ENCODE measurements at regions not wholly inside any gene's neighbourhood (a gene's known extent, or its start where the extent isn't known, plus 50 kb on each side); places are given as distances from the start of the nearest gene placed in this dataset.

GRCh38 chr1:229812148-229812547 is 186.1 kb downstream of the URB2 start:
- Histone ChIP-seq H2BK20ac (ENCODE audit: low read length) (no peak overlapping the region), H2BK120ac (replicated peaks; ENCODE audit: low read depth, low read length) (no peak overlapping the region), H3K18ac (ENCODE audit: extremely low read depth, low read length) (no peak overlapping the region), H3K56ac (replicated peaks; ENCODE audit: insufficient read length, low read depth, low read length) (no peak overlapping the region), H3K79me2 (ENCODE audit: control insufficient read depth in 1 of 2, insufficient read depth in 2 of 2, low read length in 2 of 2) (no peaks in the 10 kb centered on the region), H3K4me1 (replicated peaks in 1 of 4; ENCODE audit: control insufficient read depth in 3 of 4, insufficient read depth in 4 of 4, low read length in 3 of 4) (no peaks in the 10 kb centered on the region), H3K27ac (ENCODE audit: low read depth, low read length) (no peak overlapping the region), H2AK5ac (ENCODE audit: low read depth, low read length) (no peak overlapping the region), H4K5ac (ENCODE audit: insufficient read length, low read depth, low read length) (no peak overlapping the region), H4K20me1 (replicated peaks in 1 of 2; ENCODE audit: control insufficient read depth in 1 of 2, insufficient read depth in 2 of 2, low read length in 2 of 2) (no peaks in the 10 kb centered on the region), H2BK5ac (ENCODE audit: low read depth, low read length) (no peak overlapping the region), H3K79me1 (ENCODE audit: low read depth, low read length) (no peaks in the 10 kb centered on the region), H2AFZ (ENCODE audit: low read length) (no peak overlapping the region), H3K23ac (ENCODE audit: insufficient read length) (no peak overlapping the region), H3K36me3 (ENCODE audit: control insufficient read depth in 2 of 4, insufficient read depth in 4 of 4, low read length in 3 of 4) (no peaks in the 10 kb centered on the region), H3K9ac (replicated peaks in 1 of 4; ENCODE audit: extremely low read depth in 1 of 4, low read depth in 3 of 4, low read length in 3 of 4) (no peak overlapping the region), H4K8ac (ENCODE audit: extremely low read depth, insufficient read depth, low read length) (no peak overlapping the region), H3K23me2 (ENCODE audit: low read depth, low read length) (no peaks in the 10 kb centered on the region), H3K27me3 (replicated peaks in 1 of 4; ENCODE audit: control insufficient read depth in 3 of 4, extremely low read depth in 1 of 4, insufficient read depth in 3 of 4, low read length in 3 of 4) (no peaks in the 10 kb centered on the region), H3K9me3 (ENCODE audit: insufficient read depth in 2 of 2, low read depth in 1 of 2, low read length in 1 of 2) (peaks cover 0 to 3% of the 10 kb centered on the region in 2 experiments; a peak in 1 of 4 replicates), H3K4me3 (ENCODE audit: extremely low read depth in 1 of 4, insufficient read depth in 2 of 4, low read depth in 3 of 4, low read length in 4 of 4) (no peak overlapping the region), H4K91ac (replicated peaks; ENCODE audit: insufficient read length, low read length) (no peak overlapping the region), H2BK12ac (ENCODE audit: low read depth, low read length) (no peak overlapping the region), H3K4ac (replicated peaks; ENCODE audit: insufficient read length, low read depth, low read length) (no peak overlapping the region), H3K4me2 (ENCODE audit: insufficient read depth in 1 of 2, low read depth in 2 of 2, low read length in 2 of 2) (no peak overlapping the region), H3K14ac (ENCODE audit: insufficient read length) (no peak overlapping the region), H2BK15ac (ENCODE audit: low read length) (no peak overlapping the region)
- no peak for DNase-seq (ENCODE audit: low read depth in 1 of 2, low spot score in 2 of 2)
- CTCF ChIA-PET (ENCODE audit: partially characterized antibody), result interaction anchor here (1.8 kb wide), 1 partner anchor 12 kb away, joined by 6 read pairs; no protein-coding TSS in a partner anchor
- POLR2A ChIA-PET (ENCODE audit: partially characterized antibody), result no interaction called here
- no CpG with 5 or more reads among the region's 1 CpG for WGBS, 2 experiments (ENCODE audit: extremely low coverage in 1 of 2, insufficient coverage in 1 of 2, insufficient read length in 1 of 2, insufficient replicate concordance in 2 of 2, low coverage in 1 of 2, low lambda C conversion rate in 2 of 2, missing lambda C conversion rate in 1 of 2)
- no peak for FAIRE-seq
- TF ChIP-seq HDAC2 (IDR thresholded peaks at IDR 0.05; ENCODE audit: borderline replicate concordance in 1 of 2, low read depth in 2 of 2, low read length in 2 of 2), result no peak
- TF ChIP-seq CBX8 (IDR thresholded peaks at IDR 0.05; ENCODE audit: borderline replicate concordance, low read depth, low read length), result no peak
- no peak for TF ChIP-seq RBBP5 (IDR thresholded peaks at IDR 0.05; ENCODE audit: borderline replicate concordance, low read depth, low read length)
- no peak for TF ChIP-seq POU5F1 (IDR thresholded peaks at IDR 0.05; ENCODE audit: low read depth, low read length)
- no peak for TF ChIP-seq JUND (IDR thresholded peaks at IDR 0.05; ENCODE audit: low read length)
- TF ChIP-seq ASH2L (IDR thresholded peaks at IDR 0.05; ENCODE audit: low read length), result no peak
- TF ChIP-seq EGR1 (IDR thresholded peaks at IDR 0.05; ENCODE audit: borderline replicate concordance, low read depth, low read length), result no peak
- TF ChIP-seq TAF1 (IDR thresholded peaks at IDR 0.05; ENCODE audit: low read depth, low read length), result no peak
